ENCODE measurements at regions not wholly inside any gene's neighbourhood (a gene's known extent, or its start where the extent isn't known, plus 50 kb on each side); places are given as distances from the start of the nearest gene placed in this dataset.

DNA sequence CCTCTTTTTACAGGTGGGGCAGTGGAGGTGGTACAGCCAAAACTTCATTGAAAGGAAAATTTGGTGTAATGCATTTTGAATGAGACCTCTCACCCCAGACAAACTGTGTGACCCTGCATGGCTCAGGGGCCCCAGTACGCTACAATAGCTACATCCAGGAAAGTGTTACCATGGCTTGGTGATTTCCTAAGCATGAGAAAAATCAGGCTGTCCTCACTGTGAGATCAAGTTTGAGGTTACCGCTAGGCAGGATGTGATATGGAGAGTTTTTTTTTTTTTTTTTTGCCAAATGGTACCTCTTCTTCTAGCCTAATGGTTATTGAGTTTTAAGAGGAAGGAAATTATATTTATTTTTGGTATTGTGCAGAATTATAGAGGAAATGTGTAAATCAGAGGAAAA, 305.3 kb downstream of the CD83 start:
- TF ChIP-seq, protein P1, sequence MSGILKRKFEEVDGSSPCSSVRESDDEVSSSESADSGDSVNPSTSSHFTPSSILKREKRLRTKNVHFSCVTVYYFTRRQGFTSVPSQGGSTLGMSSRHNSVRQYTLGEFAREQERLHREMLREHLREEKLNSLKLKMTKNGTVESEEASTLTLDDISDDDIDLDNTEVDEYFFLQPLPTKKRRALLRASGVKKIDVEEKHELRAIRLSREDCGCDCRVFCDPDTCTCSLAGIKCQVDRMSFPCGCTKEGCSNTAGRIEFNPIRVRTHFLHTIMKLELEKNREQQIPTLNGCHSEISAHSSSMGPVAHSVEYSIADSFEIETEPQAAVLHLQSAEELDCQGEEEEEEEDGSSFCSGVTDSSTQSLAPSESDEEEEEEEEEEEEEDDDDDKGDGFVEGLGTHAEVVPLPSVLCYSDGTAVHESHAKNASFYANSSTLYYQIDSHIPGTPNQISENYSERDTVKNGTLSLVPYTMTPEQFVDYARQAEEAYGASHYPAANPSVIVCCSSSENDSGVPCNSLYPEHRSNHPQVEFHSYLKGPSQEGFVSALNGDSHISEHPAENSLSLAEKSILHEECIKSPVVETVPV (CRISPR knock-in tag; IDR thresholded peaks at IDR 0.05): no peak
- TF ChIP-seq, protein P2, sequence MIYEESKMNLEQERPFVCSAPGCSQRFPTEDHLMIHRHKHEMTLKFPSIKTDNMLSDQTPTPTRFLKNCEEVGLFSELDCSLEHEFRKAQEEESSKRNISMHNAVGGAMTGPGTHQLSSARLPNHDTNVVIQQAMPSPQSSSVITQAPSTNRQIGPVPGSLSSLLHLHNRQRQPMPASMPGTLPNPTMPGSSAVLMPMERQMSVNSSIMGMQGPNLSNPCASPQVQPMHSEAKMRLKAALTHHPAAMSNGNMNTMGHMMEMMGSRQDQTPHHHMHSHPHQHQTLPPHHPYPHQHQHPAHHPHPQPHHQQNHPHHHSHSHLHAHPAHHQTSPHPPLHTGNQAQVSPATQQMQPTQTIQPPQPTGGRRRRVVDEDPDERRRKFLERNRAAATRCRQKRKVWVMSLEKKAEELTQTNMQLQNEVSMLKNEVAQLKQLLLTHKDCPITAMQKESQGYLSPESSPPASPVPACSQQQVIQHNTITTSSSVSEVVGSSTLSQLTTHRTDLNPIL (CRISPR knock-in tag; IDR thresholded peaks at IDR 0.05; ENCODE audit: low read depth): no peak
- TF ChIP-seq, protein P3, sequence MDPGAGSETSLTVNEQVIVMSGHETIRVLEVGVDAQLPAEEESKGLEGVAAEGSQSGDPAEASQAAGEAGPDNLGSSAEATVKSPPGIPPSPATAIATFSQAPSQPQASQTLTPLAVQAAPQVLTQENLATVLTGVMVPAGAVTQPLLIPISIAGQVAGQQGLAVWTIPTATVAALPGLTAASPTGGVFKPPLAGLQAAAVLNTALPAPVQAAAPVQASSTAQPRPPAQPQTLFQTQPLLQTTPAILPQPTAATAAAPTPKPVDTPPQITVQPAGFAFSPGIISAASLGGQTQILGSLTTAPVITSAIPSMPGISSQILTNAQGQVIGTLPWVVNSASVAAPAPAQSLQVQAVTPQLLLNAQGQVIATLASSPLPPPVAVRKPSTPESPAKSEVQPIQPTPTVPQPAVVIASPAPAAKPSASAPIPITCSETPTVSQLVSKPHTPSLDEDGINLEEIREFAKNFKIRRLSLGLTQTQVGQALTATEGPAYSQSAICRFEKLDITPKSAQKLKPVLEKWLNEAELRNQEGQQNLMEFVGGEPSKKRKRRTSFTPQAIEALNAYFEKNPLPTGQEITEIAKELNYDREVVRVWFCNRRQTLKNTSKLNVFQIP (CRISPR knock-in tag; IDR thresholded peaks at IDR 0.05; ENCODE audit: borderline replicate concordance, low read depth): no peak
